ENCODE measurements at regions not wholly inside any gene's neighbourhood (a gene's known extent, or its start where the extent isn't known, plus 50 kb on each side); places are given as distances from the start of the nearest gene placed in this dataset.

GRCh38 chr12:63354969-63355368, 204.0 kb upstream of the AVPR1A start:
- in situ Hi-C loops (cut with HindIII; ENCODE audit: extremely low pct_ligation_motif_present, low pct_unique_long_range_greater_than_20kb) (no loop called here), intact Hi-C loops (cut with micrococcal nuclease; ENCODE audit: unreplicated experiment) (no loop called here)
- no peak for DNase-seq (ENCODE audit: low spot score)
- Histone ChIP-seq H3K36me3 (replicated peaks in 1 of 2; ENCODE audit: control insufficient read depth in 1 of 2, insufficient read depth in 2 of 2, low read length in 2 of 2) (no peaks in the 10 kb centered on the region), H2AFZ (ENCODE audit: low read length) (no peak overlapping the region), H3K4me1 (ENCODE audit: insufficient read depth, low read length) (no peaks in the 10 kb centered on the region), H3K79me2 (ENCODE audit: insufficient read depth, low read length) (no peaks in the 10 kb centered on the region), H3K4me2 (ENCODE audit: low read depth, low read length) (no peak overlapping the region), H4K20me1 (ENCODE audit: insufficient read depth, low read length) (no peaks in the 10 kb centered on the region), H3K27me3 (ENCODE audit: control insufficient read depth in 1 of 2, insufficient read depth in 2 of 2, low read length in 2 of 2) (no peaks in the 10 kb centered on the region), H3K27ac (ENCODE audit: extremely low read length, insufficient read depth, low read length) (no peak overlapping the region), H3K9ac (ENCODE audit: insufficient read depth, low read depth, low read length) (no peak overlapping the region), H3K4me3 (replicated peaks in 1 of 3; ENCODE audit: insufficient read depth in 1 of 3, low read depth in 2 of 3, low read length in 3 of 3) (no peak overlapping the region), H3K9me3 (ENCODE audit: low read length) (no peaks in the 10 kb centered on the region)
- POLR2A ChIA-PET = no interaction called here
- no peak for FAIRE-seq
- no peak for TF ChIP-seq TOE1 (CRISPR knock-in tag; IDR thresholded peaks at IDR 0.05)
- no peak for TF ChIP-seq ZNF550 (CRISPR knock-in tag; IDR thresholded peaks at IDR 0.05; ENCODE audit: borderline replicate concordance)
- no peak for TF ChIP-seq CHD2 (IDR thresholded peaks at IDR 0.05; ENCODE audit: low read depth, low read length)
- TF ChIP-seq USF2 (IDR thresholded peaks at IDR 0.05; ENCODE audit: low read depth, low read length) = no peak
- no peak for TF ChIP-seq USF2 (CRISPR knock-in tag; IDR thresholded peaks at IDR 0.05; ENCODE audit: borderline replicate concordance)
- TF ChIP-seq IKZF1 (IDR thresholded peaks at IDR 0.05) = no peak
- TF ChIP-seq KDM1A (CRISPR knock-in tag; IDR thresholded peaks at IDR 0.05) = no peak
- CTCF ChIA-PET (ENCODE audit: low intra/inter-chr PET ratio, low total read pairs) = no interaction called here
- 0% methylated on average over 1 of the region's 1 CpG for WGBS (ENCODE audit: low lambda C conversion rate)
- BruUV-seq (replicated peaks) = no TSS peak
- ATAC-seq = no peak

DNA sequence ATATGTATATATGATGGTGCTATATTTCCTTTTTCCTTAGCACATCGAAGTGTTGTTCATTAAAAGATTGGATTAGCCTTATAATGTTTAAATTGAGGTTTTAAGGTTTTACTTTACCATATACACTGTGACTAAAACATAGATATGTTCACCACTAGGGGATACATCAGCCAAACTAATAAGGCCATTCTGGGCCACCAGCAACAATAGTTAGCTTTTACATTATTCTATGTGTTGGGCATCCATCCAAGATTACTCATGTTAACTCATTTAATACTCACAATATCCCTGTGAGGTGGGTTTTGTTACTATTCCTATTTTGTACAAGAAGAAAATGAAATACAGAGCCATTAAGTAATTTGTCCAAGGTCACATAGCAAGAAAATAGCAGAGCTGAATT, 202.6 kb upstream of the AVPR1A start:
- Histone ChIP-seq H2AFZ (ENCODE audit: low read length) (no peak overlapping the region), H3K4me3 (replicated peaks in 1 of 3; ENCODE audit: insufficient read depth in 1 of 3, low read depth in 2 of 3, low read length in 3 of 3) (no peak overlapping the region), H3K27ac (ENCODE audit: extremely low read length, insufficient read depth, low read length) (no peak overlapping the region), H3K27me3 (ENCODE audit: control insufficient read depth in 1 of 2, insufficient read depth in 2 of 2, low read length in 2 of 2) (no peaks in the 10 kb centered on the region), H3K4me1 (ENCODE audit: insufficient read depth, low read length) (no peaks in the 10 kb centered on the region), H3K36me3 (replicated peaks in 1 of 2; ENCODE audit: control insufficient read depth in 1 of 2, insufficient read depth in 2 of 2, low read length in 2 of 2) (no peaks in the 10 kb centered on the region), H3K79me2 (ENCODE audit: insufficient read depth, low read length) (no peaks in the 10 kb centered on the region), H3K9me3 (ENCODE audit: low read length) (no peaks in the 10 kb centered on the region), H3K9ac (ENCODE audit: insufficient read depth, low read depth, low read length) (no peak overlapping the region), H3K4me2 (ENCODE audit: low read depth, low read length) (no peak overlapping the region), H4K20me1 (ENCODE audit: insufficient read depth, low read length) (no peaks in the 10 kb centered on the region)
- ATAC-seq (no peak), FAIRE-seq (no peak), DNase-seq (ENCODE audit: low spot score) (no peak)
- no TSS peak for BruUV-seq (replicated peaks)
- WGBS (ENCODE audit: low lambda C conversion rate) = 0% methylated on average over 1 of the region's 1 CpG
- in situ Hi-C loops (cut with HindIII; ENCODE audit: extremely low pct_ligation_motif_present, low pct_unique_long_range_greater_than_20kb) = no loop called here
- ChIA-PET CTCF (ENCODE audit: low intra/inter-chr PET ratio, low total read pairs) (no interaction called here), POLR2A (no interaction called here)
- intact Hi-C loops (cut with micrococcal nuclease; ENCODE audit: unreplicated experiment) = no loop called here
- TF ChIP-seq, protein P1, sequence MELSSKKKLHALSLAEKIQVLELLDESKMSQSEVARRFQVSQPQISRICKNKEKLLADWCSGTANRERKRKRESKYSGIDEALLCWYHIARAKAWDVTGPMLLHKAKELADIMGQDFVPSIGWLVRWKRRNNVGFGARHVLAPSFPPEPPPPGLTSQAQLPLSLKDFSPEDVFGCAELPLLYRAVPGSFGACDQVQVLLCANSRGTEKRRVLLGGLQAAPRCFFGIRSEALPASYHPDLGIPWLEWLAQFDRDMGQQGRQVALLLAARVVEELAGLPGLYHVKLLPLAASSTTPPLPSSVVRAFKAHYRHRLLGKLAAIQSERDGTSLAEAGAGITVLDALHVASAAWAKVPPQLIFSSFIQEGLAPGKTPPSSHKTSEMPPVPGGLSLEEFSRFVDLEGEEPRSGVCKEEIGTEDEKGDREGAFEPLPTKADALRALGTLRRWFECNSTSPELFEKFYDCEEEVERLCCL (CRISPR knock-in tag; IDR thresholded peaks at IDR 0.05; ENCODE audit: borderline replicate concordance) = no peak
- TF ChIP-seq PHF21A (CRISPR knock-in tag; IDR thresholded peaks at IDR 0.05) = no peak
- TF ChIP-seq RAD21 (CRISPR knock-in tag; IDR thresholded peaks at IDR 0.05) = no peak
- TF ChIP-seq POLR2A (IDR thresholded peaks at IDR 0.05; ENCODE audit: insufficient read depth in 1 of 2, low read depth in 2 of 2, low read length in 2 of 2) = no peak
- TF ChIP-seq ZNF234 (CRISPR knock-in tag; conservative IDR thresholded peaks at IDR 0.05) = no peak
- no peak for TF ChIP-seq TBL1XR1 (IDR thresholded peaks at IDR 0.05; ENCODE audit: borderline replicate concordance, low read length, partially characterized antibody)
- TF ChIP-seq MEIS2 (CRISPR knock-in tag; IDR thresholded peaks at IDR 0.05) = no peak
- no peak for TF ChIP-seq ETV5 (CRISPR knock-in tag; IDR thresholded peaks at IDR 0.05; ENCODE audit: borderline replicate concordance)
- no peak for TF ChIP-seq ZNF281 (CRISPR knock-in tag; IDR thresholded peaks at IDR 0.05; ENCODE audit: borderline replicate concordance)

Measured in HepG2 (cell line).